ENCODE measurements at regions not wholly inside any gene's neighbourhood (a gene's known extent, or its start where the extent isn't known, plus 50 kb on each side); places are given as distances from the start of the nearest gene placed in this dataset.
"Not testable (repeated sequence)": the region's sequence is repeated elsewhere in the genome, so short reads cannot be mapped to it uniquely, and the experiment has no call there.

DNA sequence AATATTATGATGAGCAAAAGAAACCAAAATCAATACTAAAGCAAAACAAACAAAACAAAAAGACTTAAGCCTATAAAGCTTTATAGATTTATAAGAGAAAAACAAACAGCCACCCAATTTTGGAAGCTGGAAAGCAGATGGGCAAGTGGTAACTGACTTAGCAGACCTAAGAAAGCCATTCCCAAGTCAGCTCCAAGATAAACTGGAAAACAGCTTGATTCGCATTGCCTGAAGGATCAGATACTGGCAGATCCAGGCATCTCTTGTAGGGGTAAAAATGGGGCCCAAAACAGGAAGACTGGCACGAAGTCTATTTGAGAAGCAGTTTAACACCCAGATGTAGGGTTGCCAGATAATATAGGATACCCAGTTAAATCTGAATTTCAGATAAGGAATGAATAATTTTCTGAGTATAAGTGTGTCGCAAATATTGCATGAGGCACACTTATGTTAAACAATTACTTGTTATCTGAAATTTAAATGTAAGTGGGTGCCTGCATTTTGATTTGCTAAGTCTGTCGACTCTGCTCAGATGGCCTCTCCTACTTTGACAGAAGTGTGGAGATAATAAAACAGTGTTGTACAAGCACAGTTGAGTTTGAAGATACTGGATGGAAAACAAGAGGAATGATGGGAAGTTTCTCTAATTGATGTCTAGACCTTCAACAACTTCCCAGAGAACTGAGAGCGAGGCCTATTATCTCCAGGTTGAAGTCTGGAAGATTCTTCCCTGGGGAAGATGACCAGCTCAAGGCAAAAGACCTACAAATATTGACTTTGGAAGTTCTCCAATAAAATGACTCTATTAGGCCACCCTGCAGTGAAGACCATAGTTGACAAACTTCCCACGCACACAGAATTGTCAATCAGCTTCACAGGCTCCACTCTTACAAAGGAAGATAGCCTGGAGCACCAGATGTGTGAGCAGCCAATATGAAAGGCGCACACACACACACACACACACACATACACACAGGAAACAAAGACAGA, 113.4 kb downstream of the FAM50B start:
- Mint-ChIP-seq H3K9me3 (ENCODE audit: low read depth) (peaks cover 5% of the 10 kb centered on the region), H3K27ac (no peak overlapping the region), H3K4me1 (ENCODE audit: low read depth) (no peaks in the 10 kb centered on the region), H3K36me3 (peaks cover 6% of the 10 kb centered on the region), H3K27me3 (no peaks in the 10 kb centered on the region), H3K4me3 (no peak overlapping the region)

DNA sequence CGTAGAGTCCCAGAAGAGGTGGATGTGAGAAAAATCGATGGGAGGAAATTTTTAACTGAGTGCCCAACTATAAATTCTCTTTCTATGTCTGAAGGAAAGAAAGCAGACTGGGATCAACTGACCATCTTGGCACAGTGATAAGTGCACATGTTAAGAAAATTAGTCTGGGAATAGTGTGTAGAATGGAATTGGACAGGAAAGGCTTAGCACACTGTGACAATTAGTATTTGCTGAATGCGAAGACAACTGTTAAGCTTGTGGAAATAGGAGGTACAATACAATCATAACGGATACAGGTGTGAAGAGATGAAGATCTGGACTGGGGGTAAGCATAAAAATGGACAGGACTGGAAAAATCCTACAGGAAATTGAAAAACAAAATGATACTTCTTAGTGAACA, 114.3 kb downstream of the FAM50B start:
- Mint-ChIP-seq H3K27me3 (no peaks in the 10 kb centered on the region), H3K4me1 (ENCODE audit: low read depth) (no peaks in the 10 kb centered on the region), H3K36me3 (no peaks in the 10 kb centered on the region), H3K9me3 (ENCODE audit: low read depth) (no peaks in the 10 kb centered on the region), H3K27ac (no peak overlapping the region), H3K4me3 (no peak overlapping the region)

DNA sequence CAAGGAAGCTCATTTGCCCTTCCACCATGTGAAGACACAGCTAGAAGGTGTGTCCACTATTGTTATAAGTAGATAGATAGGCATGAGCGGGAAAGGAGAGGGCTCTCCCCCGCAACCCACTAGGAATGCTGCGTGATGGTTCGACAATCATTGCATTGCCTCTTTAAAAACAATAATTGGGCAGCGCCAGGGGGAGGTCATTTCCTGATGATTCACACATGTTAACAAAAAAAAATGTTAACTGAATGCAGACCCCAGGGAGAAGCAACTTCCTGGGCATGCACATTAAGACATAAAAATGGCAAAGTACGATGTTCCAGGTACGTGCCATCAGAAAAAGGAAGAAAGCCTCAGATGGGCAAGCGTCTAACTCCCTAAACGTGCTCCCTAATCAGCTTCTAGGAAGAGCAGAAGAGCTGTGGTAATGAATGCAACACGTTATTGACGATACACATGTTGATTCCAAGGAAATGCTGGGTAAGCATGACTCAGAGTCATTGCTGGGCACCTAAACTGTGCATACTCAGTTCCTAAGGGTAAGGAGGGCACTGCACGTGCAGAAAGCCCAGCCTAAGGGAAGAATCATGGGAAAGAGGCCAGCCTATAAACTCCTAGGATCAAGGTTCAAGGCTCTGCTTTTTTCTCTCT, 113.7 kb downstream of the FAM217A start:
- H3K4me3 Mint-ChIP-seq, result no peak overlapping the region
- H3K9me3 Mint-ChIP-seq (ENCODE audit: low read depth), result no peaks in the 10 kb centered on the region
- H3K4me1 Mint-ChIP-seq (ENCODE audit: low read depth), result no peaks in the 10 kb centered on the region
- H3K27ac Mint-ChIP-seq, result no peak overlapping the region
- H3K36me3 Mint-ChIP-seq, result no peaks in the 10 kb centered on the region
- no peaks in the 10 kb centered on the region for H3K27me3 Mint-ChIP-seq

DNA sequence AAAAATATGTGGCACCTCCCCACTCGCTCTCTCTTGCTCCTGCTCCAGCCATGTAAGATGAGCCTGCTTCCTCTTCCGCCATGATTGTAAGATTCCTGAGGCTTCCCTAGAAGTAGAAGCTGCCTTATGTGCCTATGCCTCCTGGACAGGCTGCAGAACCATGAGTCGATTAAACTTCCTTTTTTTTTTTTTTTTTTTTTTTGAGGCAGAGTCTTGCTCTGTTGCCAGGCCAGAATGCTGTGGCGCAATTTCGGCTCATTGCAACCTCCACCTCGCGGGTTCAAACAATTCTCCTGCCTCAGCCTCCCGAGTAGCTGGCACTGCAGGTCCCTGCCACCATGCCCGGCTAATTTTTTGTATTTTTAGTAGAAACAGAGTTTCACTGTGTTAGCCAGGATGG, 112.5 kb downstream of the FAM217A start:
- Mint-ChIP-seq H3K9me3 (ENCODE audit: low read depth) (no peaks in the 10 kb centered on the region), H3K4me3 (no peak overlapping the region), H3K4me1 (ENCODE audit: low read depth) (no peaks in the 10 kb centered on the region), H3K27me3 (no peaks in the 10 kb centered on the region), H3K27ac (no peak overlapping the region), H3K36me3 (no peaks in the 10 kb centered on the region)

DNA sequence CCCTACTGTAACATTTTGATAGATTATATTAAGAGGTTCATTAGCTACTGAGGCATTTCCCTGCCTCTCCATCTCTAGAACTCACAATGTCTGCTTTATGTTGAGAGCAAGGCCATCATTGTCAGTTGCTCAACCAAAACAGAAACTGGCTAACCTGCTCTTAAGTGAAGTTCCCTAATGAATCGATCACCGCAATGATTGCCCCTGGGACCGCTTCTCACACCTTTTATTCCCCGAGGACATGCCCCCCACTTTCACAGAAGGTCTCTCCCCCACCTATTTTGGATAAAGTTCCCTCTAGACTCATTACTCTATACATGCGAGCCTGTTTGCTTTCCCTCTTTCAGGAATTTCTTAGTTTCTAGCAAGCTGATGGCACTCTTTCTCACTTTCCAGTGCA, 108.8 kb downstream of the FAM217A start:
- no peak overlapping the region for H3K4me3 Mint-ChIP-seq
- H3K36me3 Mint-ChIP-seq, result no peaks in the 10 kb centered on the region
- no peaks in the 10 kb centered on the region for H3K4me1 Mint-ChIP-seq (ENCODE audit: low read depth)
- H3K27ac Mint-ChIP-seq, result no peak overlapping the region
- no peaks in the 10 kb centered on the region for H3K9me3 Mint-ChIP-seq (ENCODE audit: low read depth)
- H3K27me3 Mint-ChIP-seq, result peaks cover 3% of the 10 kb centered on the region

DNA sequence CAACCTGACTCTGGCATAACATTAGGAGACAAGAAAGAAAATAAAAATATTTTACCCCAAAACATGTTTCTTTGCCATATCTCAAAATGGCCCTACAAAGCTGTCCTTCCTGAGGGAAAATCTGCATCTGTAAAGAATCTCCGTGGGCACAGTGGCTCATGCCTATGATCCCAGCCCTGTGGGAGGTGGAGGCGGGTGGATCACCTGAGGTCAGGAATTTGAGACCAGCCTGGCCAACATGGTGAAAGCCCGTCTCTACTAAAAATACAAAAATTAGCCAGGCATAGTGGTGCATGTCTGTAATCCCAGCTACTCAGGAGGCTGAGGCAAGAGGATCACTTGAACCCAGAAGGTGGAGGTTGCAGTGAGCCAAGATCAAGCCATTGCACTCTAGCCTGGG, 105.8 kb downstream of the FAM217A start:
- not testable (repeated sequence) for H3K9me3 Mint-ChIP-seq (ENCODE audit: low read depth); H3K36me3 Mint-ChIP-seq; H3K27me3 Mint-ChIP-seq; H3K4me1 Mint-ChIP-seq (ENCODE audit: low read depth); H3K27ac Mint-ChIP-seq; H3K4me3 Mint-ChIP-seq

DNA sequence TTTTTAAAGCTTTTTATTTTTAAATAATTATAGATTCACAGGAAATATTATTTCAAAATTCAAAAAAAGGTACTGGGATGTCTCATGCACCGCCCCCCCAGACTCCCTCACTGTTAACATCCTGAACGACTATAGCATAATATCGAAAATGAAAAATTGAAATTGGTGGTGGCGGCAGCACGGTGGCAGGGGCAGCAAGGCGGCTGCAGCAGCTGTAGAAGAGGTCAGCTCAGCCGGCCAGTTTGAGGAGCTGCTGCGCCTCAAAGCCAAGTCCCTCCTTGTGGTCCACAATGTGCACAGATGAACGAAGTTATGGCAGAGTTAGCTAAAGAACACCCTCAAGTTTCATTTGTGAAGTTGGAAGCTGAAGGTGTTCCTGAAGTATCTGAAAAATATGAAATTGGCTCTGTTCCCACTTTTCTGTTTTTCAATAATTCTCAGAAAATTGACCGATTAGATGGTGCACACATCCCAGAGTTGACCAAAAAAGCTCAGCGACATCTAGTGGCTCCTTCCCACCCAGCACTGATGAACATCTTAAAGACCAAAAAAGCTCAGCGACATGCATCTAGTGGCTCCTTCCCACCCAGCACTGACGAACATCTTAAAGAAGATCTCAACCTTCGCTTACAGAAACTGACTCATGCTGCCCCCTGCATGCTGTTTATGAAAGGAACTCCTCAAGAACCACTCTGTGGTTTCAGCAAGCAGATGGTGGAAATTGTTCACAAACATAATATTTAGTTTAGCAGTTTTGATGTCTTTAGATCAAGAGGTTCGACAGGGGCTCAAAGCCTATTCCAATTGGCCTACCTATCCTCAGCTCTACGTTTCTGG, 100.8 kb downstream of the FAM217A start:
- Mint-ChIP-seq H3K27me3 (peaks cover 3% of the 10 kb centered on the region), H3K27ac (no peak overlapping the region), H3K4me3 (no peak overlapping the region), H3K36me3 (peaks cover 6% of the 10 kb centered on the region), H3K9me3 (ENCODE audit: low read depth) (peaks cover 4% of the 10 kb centered on the region), H3K4me1 (ENCODE audit: low read depth) (peaks cover 9% of the 10 kb centered on the region)

DNA sequence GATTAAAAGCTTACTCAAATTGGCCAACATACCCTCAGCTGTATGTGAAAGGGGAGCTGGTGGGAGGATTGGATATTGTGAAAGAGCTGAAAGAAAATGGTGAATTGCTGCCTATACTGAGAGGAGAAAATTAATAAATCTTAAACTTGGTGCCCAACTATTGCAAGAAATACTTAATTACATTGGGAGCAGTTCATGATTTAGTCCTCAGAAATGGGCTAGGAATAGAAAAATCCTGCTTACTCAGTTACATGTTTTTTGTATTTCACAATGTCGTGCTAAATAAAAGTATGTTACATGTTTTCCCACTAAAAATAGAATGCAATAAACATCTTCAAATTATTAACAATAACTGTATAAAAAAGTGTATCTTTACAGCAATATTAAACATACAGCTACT, 100.0 kb downstream of the FAM217A start:
- not testable (repeated sequence) for H3K27me3 Mint-ChIP-seq; H3K9me3 Mint-ChIP-seq (ENCODE audit: low read depth); H3K36me3 Mint-ChIP-seq; H3K27ac Mint-ChIP-seq; H3K4me3 Mint-ChIP-seq; H3K4me1 Mint-ChIP-seq (ENCODE audit: low read depth)

DNA sequence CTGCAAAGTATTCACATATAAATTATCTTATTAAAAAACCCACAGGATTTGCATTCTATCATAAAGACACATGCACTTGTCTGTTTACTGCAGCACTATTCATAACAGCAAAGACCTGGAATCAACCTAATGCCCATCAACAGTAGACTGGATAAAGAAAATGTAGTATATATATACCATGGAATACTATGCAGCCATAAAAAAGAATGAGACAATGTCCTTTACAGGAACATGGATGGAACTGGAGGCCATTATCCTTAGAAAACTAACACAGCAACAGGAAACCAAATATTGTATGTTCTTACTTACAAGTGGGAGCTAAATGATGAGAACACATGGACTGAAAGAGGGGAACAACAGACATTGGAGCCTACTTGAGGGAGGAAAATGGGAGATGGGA, 97.0 kb downstream of the FAM217A start:
- Mint-ChIP-seq H3K27me3 (no peaks in the 10 kb centered on the region), H3K36me3 (peaks cover 14% of the 10 kb centered on the region), H3K4me3 (no peak overlapping the region), H3K4me1 (ENCODE audit: low read depth) (peaks cover 9% of the 10 kb centered on the region), H3K9me3 (ENCODE audit: low read depth) (peaks cover 4% of the 10 kb centered on the region), H3K27ac (no peak overlapping the region)

DNA sequence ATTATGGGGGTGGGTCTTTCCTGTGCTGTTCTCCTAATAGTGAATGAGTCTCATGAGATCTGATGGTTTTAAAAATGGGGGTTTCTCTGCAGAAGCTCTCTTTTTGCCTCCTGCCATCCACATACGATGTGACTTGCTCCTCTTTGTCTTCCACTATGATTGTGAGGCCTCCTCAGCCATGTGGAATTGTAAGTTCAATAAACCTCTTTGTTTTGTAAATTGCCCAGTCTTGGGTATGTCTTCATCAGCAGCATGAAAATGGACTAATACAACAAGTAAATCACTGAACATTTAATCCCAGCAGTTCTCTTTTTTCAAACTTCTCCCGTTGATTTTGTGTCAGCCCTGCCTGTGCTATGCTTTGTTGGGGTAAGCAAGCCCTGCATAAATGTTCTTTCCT, 95.2 kb downstream of the FAM217A start:
- Mint-ChIP-seq H3K36me3 (peaks cover 14% of the 10 kb centered on the region), H3K9me3 (ENCODE audit: low read depth) (peaks cover 4% of the 10 kb centered on the region), H3K4me1 (ENCODE audit: low read depth) (peaks cover 5% of the 10 kb centered on the region), H3K27ac (no peak overlapping the region), H3K27me3 (no peaks in the 10 kb centered on the region), H3K4me3 (no peak overlapping the region)

DNA sequence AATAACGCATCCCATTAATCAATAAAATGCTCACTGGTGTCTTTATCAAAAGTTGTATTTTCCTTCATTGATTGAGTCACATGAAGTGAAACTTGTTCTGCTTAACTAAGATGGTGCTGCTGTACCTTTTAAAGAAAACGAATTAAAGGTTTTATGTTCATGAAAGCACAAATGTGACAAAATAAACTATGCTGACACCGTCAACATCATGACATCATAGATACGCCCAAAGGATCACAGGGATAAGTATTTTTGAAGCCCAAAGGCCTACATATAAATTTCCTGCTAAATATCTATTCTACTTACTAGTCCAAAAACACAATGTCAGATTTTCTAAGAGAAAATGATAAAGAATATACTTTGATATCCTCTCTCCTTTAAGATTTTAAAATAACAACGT, 94.4 kb downstream of the FAM217A start:
- peaks cover 4% of the 10 kb centered on the region for H3K9me3 Mint-ChIP-seq (ENCODE audit: low read depth)
- peaks cover 14% of the 10 kb centered on the region for H3K36me3 Mint-ChIP-seq
- no peak overlapping the region for H3K4me3 Mint-ChIP-seq
- no peaks in the 10 kb centered on the region for H3K27me3 Mint-ChIP-seq
- H3K27ac Mint-ChIP-seq, result no peak overlapping the region
- peaks cover 5% of the 10 kb centered on the region for H3K4me1 Mint-ChIP-seq (ENCODE audit: low read depth)

DNA sequence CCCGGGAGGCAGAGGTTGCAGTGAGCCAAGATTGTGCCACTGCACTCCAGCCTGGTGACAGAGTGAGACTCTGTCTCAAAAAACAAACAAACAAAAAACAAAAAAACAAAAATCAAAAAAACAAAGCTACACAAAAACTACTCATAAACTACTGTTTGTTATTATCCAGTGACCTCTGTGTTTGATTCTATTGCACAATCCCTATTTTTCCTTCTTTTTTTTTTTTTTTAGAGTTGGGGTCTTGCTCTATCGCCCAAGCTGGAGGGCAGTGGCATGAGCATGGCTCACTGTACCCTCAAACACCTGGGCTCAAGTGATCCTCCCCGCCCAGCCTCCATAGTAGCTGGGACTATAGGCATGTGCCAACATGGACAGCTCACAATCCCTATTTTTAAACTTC, 92.7 kb downstream of the FAM217A start:
- Mint-ChIP-seq H3K36me3 (peaks cover 14% of the 10 kb centered on the region), H3K27me3 (no peaks in the 10 kb centered on the region), H3K27ac (no peak overlapping the region), H3K4me3 (no peak overlapping the region), H3K4me1 (ENCODE audit: low read depth) (peaks cover 12% of the 10 kb centered on the region), H3K9me3 (ENCODE audit: low read depth) (peaks cover 4% of the 10 kb centered on the region)

DNA sequence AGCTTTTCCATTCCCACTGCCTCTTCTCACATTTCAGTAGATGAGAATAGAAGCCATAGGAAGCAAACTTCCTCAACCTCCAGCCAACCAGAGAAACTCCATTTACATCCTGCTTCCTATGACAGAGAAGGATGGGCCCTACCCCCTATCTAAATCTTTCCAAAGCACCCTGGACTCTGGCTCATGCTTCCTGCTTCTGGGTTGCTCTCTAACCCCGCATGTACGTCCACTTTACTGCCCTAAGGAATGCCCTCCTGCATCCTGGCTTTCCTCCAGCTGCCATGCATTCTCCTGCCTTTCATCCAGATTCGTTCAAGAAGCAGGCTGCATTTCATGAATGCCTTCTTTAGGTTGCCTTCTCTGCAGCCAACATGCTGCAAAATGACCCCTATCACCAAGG, 91.9 kb downstream of the FAM217A start:
- Mint-ChIP-seq H3K9me3 (ENCODE audit: low read depth) (peaks cover 1% of the 10 kb centered on the region), H3K4me3 (no peak overlapping the region), H3K4me1 (ENCODE audit: low read depth) (peaks cover 15% of the 10 kb centered on the region), H3K36me3 (peaks cover 10% of the 10 kb centered on the region), H3K27ac (no peak overlapping the region), H3K27me3 (no peaks in the 10 kb centered on the region)

DNA sequence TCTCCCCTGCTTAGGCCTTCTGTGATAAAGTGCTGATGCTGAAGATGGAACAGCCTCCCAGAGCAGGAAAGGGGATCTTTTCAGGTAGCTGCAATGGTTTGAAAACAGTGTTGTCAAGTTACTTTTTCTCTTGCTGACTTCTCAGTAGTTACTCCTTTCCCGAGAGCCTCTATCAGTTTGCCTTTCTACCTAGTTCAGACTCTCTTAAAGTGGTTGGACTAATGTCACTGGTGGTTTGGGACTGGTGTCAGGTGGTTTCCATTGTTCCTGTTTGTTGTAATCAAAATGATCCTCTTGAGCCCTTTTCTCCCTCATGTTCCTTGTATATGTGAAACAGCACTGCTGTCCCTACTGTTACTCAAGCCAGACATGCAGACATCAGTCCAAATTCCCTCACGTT, 91.4 kb downstream of the FAM217A start:
- peaks cover 16% of the 10 kb centered on the region for H3K4me1 Mint-ChIP-seq (ENCODE audit: low read depth)
- H3K27ac Mint-ChIP-seq, result no peak overlapping the region
- no peaks in the 10 kb centered on the region for H3K9me3 Mint-ChIP-seq (ENCODE audit: low read depth)
- H3K27me3 Mint-ChIP-seq, result no peaks in the 10 kb centered on the region
- H3K4me3 Mint-ChIP-seq, result no peak overlapping the region
- peaks cover 9% of the 10 kb centered on the region for H3K36me3 Mint-ChIP-seq
